ENCODE measurements at regions not wholly inside any gene's neighbourhood (a gene's known extent, or its start where the extent isn't known, plus 50 kb on each side); places are given as distances from the start of the nearest gene placed in this dataset.
"Not testable (repeated sequence)": the region's sequence is repeated elsewhere in the genome, so short reads cannot be mapped to it uniquely, and the experiment has no call there.

DNA sequence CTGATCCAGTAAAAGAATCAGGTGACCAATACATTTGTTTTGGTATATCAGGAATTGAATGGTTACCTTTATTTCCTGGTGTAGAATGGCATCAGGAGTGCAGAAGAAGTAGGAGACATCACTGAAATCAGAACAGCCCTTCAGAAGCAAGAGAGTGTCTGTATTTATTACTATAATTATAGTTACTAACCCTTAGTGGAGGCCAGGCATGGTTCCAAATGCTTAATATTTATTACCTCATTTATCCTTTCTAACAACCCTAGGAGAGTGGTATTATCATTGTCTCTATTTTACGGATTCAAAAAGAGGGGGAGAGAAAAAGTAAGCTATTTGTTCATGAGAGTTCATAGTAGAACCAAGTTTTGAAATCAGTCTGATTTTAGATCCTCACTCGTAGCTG, 1292.9 kb downstream of the PCDH9 start:
- DNase-seq, result no peak

- no peak for DNase-seq
Observed at GRCh38 chr13:65936249-65936648, 1293.9 kb downstream of the PCDH9 start.

DNA sequence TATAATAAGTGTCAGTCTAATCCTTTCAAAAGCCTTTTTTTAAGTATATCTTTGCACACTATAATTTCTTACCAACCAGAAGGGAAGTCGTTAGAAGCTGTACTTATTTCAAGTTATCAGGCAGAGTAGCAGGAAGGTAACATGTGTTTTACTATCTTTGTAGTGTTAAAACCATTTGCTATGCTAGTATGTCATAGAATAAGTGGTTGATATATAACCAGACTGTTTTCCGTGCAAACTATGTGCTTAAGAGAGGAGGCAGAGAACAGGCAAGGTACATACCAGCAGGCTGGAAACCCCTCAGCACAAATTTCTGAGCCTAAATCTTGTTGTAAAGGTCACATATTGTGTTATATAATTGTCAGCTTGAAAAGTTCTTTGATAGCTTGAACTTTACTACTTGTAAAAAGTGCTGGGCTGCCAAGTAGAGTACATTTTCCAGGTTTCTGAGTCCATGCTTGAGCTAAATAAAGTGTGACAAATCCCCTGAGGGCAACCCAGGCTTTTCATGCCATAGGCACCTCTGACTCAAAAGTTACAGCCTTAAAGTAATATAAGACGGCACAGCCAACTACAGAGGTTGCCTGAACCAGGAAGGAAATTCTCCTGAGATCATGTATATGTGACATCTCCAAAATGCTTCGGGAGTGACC, 1297.4 kb downstream of the PCDH9 start:
- DNase-seq, result no peak

DNA sequence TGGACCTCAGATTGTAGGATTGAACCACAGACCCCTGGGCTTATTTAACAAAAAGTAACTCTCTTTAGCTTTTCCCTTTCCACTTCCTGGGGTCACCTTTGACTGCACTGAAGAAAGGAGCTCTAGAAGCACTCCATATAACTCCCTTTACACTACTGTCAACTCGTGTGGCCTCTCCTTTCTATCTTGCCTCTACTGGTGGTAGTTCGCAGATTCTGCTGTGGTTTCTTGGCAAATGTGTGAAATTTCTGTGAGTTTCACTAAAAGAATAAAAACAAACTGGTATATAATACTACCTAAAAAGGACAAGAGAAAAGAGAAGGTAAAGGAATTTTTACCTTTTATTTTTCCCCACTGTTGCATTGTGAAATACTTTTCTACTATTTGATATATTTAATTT, 1298.1 kb downstream of the PCDH9 start:
- no peak for DNase-seq

GRCh38 chr13:65929436-65929835, 1300.7 kb downstream of the PCDH9 start:
- DNase-seq, result no peak

DNA sequence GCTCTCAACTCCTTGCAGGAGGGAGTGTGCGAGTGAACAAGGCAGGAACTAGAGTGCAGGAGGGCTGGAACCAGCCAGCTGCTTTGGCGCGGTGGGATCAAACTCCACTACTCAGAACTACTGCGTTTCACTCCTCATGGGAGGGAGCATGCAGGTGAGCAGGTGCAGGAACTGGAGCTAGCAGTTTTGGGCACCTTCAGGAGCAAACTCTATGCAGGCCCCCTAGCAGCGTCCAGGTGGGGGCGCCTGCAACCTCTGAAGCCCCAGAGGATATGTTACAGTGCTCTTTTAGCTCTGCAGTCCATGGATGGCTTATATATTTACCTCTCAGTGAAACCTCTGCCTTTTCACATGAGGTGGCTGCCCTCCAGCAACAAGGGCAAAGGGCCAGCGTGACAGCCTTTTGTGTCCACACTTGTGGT, 1303.4 kb downstream of the PCDH9 start:
- DNase-seq, result no peak

GRCh38 chr13:65922846-65923245, 1307.3 kb downstream of the PCDH9 start:
- DNase-seq, result not testable (repeated sequence)

- no peak for DNase-seq
Observed at GRCh38 chr13:65921933-65922332, 1308.2 kb downstream of the PCDH9 start.

DNA sequence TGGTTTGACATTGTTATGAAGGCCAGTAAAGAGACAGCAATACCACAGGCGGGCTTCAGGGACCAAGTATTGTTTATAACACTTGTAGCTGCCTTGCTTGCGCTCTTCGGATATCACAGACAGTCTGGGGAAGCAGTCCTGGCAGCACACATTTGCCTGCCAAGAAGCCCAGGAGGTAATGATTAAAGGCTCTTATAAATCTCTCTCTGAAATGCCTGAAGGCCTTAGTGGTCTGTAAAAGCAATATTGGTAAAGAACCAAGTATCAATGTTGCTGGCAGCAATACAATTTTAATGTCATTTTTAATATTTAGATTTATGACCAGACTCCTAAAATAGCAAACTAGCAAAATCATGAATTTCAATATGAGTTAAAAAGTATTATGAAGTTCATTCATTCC, 1312.4 kb downstream of the PCDH9 start:
- no peak for DNase-seq

DNA sequence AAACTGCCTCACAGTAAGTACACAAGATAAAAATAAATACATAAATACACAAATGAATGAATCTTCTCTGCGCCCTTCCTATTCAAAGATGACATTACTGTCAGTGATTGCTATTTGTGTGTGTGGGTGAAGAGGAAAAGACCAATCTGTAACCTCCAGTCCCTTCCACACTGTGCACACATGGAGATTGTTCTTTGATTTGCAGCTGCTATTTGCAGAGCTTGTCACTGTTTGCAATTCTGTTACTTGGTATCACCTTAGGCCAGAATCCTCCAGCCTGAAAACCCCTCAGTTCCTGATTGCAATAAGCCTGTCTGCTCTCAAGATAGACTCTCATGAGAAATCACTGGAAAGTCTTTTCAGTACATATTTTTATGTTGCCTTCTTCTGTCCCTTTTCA, 1314.9 kb downstream of the PCDH9 start:
- DNase-seq, result no peak

GRCh38 chr13:65914716-65915115, 1315.4 kb downstream of the PCDH9 start:
- DNase-seq, result no peak

DNA sequence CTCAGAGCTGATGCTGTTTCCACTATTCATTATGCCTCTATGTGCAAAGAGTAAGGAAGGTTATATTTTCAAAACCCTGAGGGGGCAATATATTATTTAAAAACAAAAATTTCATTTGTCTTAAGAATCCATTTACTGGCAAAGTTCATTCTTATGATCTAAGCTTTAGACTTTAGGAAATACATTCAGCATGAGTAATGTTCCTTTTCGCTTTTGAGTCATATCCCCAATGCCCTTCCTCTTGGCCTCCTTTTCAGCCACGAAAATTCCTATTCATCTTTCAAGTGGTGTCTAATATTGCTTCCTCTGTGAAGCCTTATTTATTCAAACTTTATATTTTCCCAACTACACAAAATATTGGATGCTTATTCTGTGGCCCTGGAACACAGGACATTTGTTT, 1317.0 kb downstream of the PCDH9 start:
- no peak for DNase-seq

- no peak for DNase-seq
Observed at GRCh38 chr13:65912516-65912915, 1317.6 kb downstream of the PCDH9 start.

DNA sequence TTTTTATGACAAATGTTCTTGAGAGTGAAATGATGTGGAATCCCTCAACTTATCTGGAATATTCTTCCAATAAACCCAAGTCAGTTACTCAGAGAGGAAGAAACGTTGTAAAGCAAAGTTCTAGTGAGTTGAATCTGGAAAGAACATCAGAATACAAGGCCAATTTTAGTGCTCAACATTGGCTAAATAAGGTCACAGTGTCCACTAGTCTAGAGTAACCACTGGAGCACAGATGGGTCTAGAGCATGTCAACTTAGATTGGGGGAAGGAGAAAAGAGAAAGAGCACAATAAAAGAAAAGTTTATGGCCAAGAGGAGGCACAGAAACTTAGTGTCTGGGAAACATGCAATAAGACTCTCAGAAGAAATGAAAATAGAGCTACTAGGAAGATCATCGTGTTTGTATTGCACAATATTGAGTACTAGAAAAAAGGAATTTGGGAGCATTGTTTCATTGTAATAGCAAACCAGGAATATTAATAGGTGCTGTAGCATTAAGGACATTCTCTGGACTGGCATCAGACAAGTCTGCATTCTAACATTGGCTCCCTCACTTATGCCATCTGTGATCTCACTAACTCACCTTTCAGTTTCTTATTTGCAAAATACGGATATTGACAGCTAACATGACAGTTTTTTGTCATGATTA, 1318.5 kb downstream of the PCDH9 start:
- no peak for DNase-seq

DNA sequence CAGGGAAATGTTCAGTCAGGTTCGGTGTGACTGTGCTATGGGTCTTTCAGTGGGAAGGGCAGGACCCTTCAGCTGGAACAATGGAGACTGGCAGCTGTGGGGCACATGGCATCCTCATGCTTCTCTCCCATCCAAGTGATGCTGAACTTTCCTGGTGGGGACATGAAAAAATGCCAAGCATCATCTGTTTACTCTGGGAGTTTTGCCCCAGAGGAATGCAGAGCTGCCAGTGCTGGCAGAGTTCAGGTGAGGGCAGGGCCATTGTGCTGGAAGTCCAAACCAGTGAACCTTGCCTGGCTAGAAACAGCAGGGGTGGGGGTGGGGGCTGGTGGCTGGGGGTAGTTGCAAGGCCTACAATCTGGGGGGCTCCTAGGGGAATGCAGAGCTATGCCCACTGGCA, 1320.6 kb downstream of the PCDH9 start:
- no peak for DNase-seq

DNA sequence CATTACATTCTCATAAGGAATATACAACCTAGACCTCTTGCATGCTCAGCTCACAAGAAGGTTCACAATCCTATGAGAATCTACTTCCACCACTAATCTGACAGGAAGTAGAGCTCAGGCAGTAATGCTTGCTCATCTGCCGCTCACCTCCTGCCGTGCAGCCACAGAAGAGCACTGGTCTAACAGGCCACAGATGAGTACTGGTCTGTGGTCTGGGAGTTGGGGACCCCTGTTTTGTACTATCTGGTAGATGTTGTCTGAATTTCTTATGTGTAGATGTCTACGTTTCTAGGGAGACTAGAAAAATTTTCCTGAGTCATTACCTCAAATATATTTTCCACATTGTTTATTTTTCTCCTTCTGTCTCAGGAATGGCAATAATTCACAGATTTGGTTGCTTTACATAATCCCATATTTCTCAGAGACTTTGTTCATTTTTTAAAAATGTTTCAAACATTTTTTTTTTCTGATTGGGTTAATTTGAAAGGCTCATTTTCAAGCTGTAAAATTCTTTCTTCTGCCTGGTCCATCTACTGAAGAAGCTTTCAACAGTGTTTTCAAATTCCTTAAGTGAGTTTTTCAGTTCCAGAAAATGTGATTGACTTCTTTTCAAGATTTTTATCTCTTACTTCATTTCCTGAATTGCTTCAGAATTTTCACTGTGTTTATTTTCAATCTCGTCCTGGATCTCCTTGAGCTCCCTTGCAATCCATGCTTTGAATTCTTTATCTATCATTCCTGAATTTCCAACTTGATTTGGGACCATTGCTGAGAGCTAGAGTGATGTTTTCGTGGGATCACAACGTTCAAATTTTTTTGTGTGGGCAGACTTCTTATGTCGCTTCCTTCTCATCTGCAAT, 1322.2 kb downstream of the PCDH9 start:
- no peak for DNase-seq

DNA sequence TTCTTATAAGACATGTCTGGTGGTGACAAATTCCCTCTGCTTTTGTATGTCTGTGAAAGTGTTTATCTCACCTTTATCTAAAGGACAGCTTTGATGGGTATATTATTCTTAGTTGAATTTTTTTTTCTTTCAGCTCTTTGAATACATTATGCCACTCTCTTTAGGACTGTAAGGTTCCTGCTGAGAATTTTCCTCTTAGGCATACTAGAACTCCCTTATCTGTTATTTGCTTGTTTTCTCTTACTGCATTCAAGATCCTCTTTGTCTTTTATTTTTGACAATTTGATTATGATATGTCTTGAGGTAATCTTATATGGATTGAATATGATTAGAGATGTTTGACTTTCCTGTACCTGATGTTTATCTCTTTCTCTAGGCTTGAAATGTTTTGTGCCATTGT, 1328.4 kb downstream of the PCDH9 start:
- no peak for DNase-seq

DNA sequence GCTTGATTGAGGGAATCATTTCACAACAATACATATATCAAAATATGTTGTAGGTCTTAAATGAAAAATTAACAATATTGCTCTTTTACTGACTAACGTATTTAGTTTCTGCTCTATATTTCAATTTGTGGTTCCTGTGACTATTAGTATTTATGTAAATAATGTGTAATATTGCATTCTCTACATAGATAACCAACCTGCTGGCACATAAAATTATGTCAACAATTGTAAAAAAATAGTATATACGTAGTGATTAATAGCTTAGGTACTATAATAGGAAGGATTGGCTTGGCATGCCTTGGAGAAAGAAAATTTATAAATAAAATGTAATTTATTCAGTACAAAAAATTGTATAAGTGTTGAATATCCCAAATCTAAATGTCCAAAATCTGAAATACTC, 1336.1 kb downstream of the PCDH9 start:
- no peak for DNase-seq

- no peak for DNase-seq
Observed at GRCh38 chr13:65892859-65893258, 1337.3 kb downstream of the PCDH9 start.

GRCh38 chr13:65889368-65889767, 1340.8 kb downstream of the PCDH9 start:
- DNase-seq, result no peak

GRCh38 chr13:65882810-65883209, 1347.3 kb downstream of the PCDH9 start:
- DNase-seq, result no peak

DNA sequence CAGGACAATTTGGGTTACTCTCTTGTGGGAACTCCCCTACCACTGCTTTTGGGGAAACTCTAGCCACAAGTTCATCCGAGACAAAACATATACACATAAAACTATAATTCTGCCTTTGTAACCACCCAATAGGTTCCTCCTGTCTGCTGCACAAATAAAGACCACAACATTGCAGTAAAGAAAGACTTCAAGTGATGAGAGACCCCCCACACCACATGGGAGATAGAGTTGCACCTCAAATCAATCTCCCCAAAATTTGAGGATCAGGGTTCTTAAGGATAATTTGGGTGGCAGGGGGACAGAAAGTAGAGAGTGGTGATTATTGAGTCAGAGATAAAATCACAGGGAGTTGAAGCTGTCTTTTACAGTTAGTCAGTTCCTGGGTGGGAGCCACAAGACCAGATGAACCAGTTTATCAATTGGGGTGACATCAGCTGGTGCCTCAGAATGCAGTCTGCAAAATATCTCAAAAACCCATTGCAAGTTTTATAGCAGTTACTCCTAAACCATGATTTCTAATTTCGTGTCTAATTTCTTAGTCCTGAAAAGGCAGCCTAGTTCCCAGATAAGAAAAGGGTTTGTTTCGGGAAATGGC, 1348.5 kb downstream of the PCDH9 start:
- no peak for DNase-seq

GRCh38 chr13:65875031-65875430, 1355.1 kb downstream of the PCDH9 start:
- no peak for DNase-seq

DNA sequence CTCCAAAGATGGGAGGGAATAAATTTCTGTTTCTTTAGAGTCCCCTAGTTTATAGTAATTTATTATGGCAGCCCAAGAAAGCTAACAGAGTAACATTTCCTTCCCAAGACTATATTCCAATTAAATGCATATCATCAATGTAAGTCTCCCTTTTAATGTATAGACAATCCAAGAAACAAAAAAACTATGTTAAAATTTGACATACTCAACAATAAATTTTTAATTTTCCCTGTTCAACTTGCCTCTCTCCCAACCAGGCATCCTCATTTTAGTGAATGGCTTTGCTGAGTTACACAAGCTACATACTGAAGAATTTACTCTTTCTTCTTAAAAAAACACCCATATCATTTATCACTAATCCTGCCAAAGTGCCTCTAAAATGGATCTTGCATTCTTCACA, 1357.7 kb downstream of the PCDH9 start:
- DNase-seq, result no peak

Measured in activated CD4-positive, alpha-beta T cell treated with anti-CD3 and anti-CD28 coated beads, Interleukin-2, amount 50 U/mL, for 16 hours (primary cell).